DMS114 treated with DMSO at 0.1 percent for 48 hours (cell line): ENCODE measurements at regions not wholly inside any gene's neighbourhood (a gene's known extent, or its start where the extent isn't known, plus 50 kb on each side); places are given as distances from the start of the nearest gene placed in this dataset.

Source experiments
- DNase-seq: peaks from one replicate; lab custom pipeline; 2025; ENCODE audit not compliant: unreplicated experiment; lab: John Stamatoyannopoulos, UW

- no peak for DNase-seq
Observed at GRCh38 chr4:14513471-14513870, 488.8 kb upstream of the CPEB2 start.

GRCh38 chr4:14515556-14515955 is 486.7 kb upstream of the CPEB2 start:
- DNase-seq, result no peak

GRCh38 chr4:14518136-14518535 is 484.1 kb upstream of the CPEB2 start:
- no peak for DNase-seq

GRCh38 chr4:14520171-14520570 is 482.1 kb upstream of the CPEB2 start:
- DNase-seq, result no peak

GRCh38 chr4:14524276-14524675 is 478.0 kb upstream of the CPEB2 start:
- DNase-seq, result no peak

- no peak for DNase-seq
Observed at GRCh38 chr4:14528918-14529317, 473.4 kb upstream of the CPEB2 start.

GRCh38 chr4:14529653-14530052 is 472.6 kb upstream of the CPEB2 start:
- no peak for DNase-seq

GRCh38 chr4:14532436-14532835 is 469.8 kb upstream of the CPEB2 start:
- no peak for DNase-seq

GRCh38 chr4:14539246-14539645 is 463.0 kb upstream of the CPEB2 start:
- no peak for DNase-seq

- DNase-seq, result no peak
Observed at GRCh38 chr4:14545163-14545562, 457.1 kb upstream of the CPEB2 start.

GRCh38 chr4:14545807-14546206 is 456.5 kb upstream of the CPEB2 start:
- DNase-seq, result no peak

GRCh38 chr4:14552119-14552518 is 450.2 kb upstream of the CPEB2 start:
- DNase-seq, result no peak

GRCh38 chr4:14559646-14560045 is 442.6 kb upstream of the CPEB2 start:
- no peak for DNase-seq

GRCh38 chr4:14560577-14560976 is 441.7 kb upstream of the CPEB2 start:
- DNase-seq, result no peak

GRCh38 chr4:14562901-14563300 is 439.4 kb upstream of the CPEB2 start:
- DNase-seq, result no peak

GRCh38 chr4:14564281-14564680 is 438.0 kb upstream of the CPEB2 start:
- DNase-seq, result no peak

- no peak for DNase-seq
Observed at GRCh38 chr4:14566518-14566917, 435.8 kb upstream of the CPEB2 start.

GRCh38 chr4:14568351-14568750 is 433.9 kb upstream of the CPEB2 start:
- DNase-seq, result no peak

GRCh38 chr4:14575289-14575688 is 427.0 kb upstream of the CPEB2 start:
- no peak for DNase-seq

GRCh38 chr4:14575919-14576318 is 426.4 kb upstream of the CPEB2 start:
- DNase-seq, result no peak

- no peak for DNase-seq
Observed at GRCh38 chr4:14580061-14580460, 422.2 kb upstream of the CPEB2 start.

- no peak for DNase-seq
Observed at GRCh38 chr4:14581741-14582140, 420.5 kb upstream of the CPEB2 start.

- DNase-seq, result no peak
Observed at GRCh38 chr4:14582677-14583076, 419.6 kb upstream of the CPEB2 start.

GRCh38 chr4:14583331-14583730 is 418.9 kb upstream of the CPEB2 start:
- DNase-seq, result no peak
